ENCODE measurements at regions not wholly inside any gene's neighbourhood (a gene's known extent, or its start where the extent isn't known, plus 50 kb on each side); places are given as distances from the start of the nearest gene placed in this dataset.

- no peak overlapping the region for H3K4me3 ChIP-seq (replicated peaks; ENCODE audit: low read depth, low read length)
- peak; percentile 51 for DNase-seq (ENCODE audit: extremely low read depth, insufficient read length)
Measured at GRCh38 chr7:86978808-86979506, 80.5 kb downstream of the ELAPOR2 start.

GRCh38 chr7:86976958-86977357, 82.5 kb downstream of the ELAPOR2 start:
- H3K36me3 ChIP-seq (ENCODE audit: control insufficient read depth, insufficient read depth, low read length) = no peaks in the 10 kb centered on the region
- H3K4me3 ChIP-seq (replicated peaks; ENCODE audit: low read depth, low read length) = no peak overlapping the region
- TF ChIP-seq CTCF (IDR thresholded peaks at IDR 0.05; ENCODE audit: insufficient read depth, low read length, poor library complexity, severe bottlenecking) = no peak
- no peaks in the 10 kb centered on the region for H3K27me3 ChIP-seq (replicated peaks; ENCODE audit: control insufficient read depth, insufficient read depth, low read length)
- DNase-seq (ENCODE audit: extremely low read depth, insufficient read length) = no peak

More at GRCh38 chr7:86978808-86979506, 80.5 kb downstream of the ELAPOR2 start:
- no peaks in the 10 kb centered on the region for H3K27me3 ChIP-seq (replicated peaks; ENCODE audit: control insufficient read depth, insufficient read depth, low read length)
- no peak for TF ChIP-seq CTCF (IDR thresholded peaks at IDR 0.05; ENCODE audit: insufficient read depth, low read length, poor library complexity, severe bottlenecking)
- H3K36me3 ChIP-seq (ENCODE audit: control insufficient read depth, insufficient read depth, low read length) = no peaks in the 10 kb centered on the region

- no peak for DNase-seq (ENCODE audit: extremely low read depth, insufficient read length)
- TF ChIP-seq CTCF (IDR thresholded peaks at IDR 0.05; ENCODE audit: insufficient read depth, low read length, poor library complexity, severe bottlenecking) = no peak
- H3K4me3 ChIP-seq (replicated peaks; ENCODE audit: low read depth, low read length) = no peak overlapping the region
- no peaks in the 10 kb centered on the region for H3K36me3 ChIP-seq (ENCODE audit: control insufficient read depth, insufficient read depth, low read length)
- no peaks in the 10 kb centered on the region for H3K27me3 ChIP-seq (replicated peaks; ENCODE audit: control insufficient read depth, insufficient read depth, low read length)
Measured at GRCh38 chr7:86975914-86976313, 83.5 kb downstream of the ELAPOR2 start.

- no peak for TF ChIP-seq CTCF (IDR thresholded peaks at IDR 0.05; ENCODE audit: insufficient read depth, low read length, poor library complexity, severe bottlenecking)
Measured at GRCh38 chr7:86975449-86975848, 84.0 kb downstream of the ELAPOR2 start.

GRCh38 chr7:86972072-86972471, 87.4 kb downstream of the ELAPOR2 start:
- no peak for TF ChIP-seq CTCF (IDR thresholded peaks at IDR 0.05; ENCODE audit: insufficient read depth, low read length, poor library complexity, severe bottlenecking)
- no peak overlapping the region for H3K4me3 ChIP-seq (replicated peaks; ENCODE audit: low read depth, low read length)
- H3K27me3 ChIP-seq (replicated peaks; ENCODE audit: control insufficient read depth, insufficient read depth, low read length) = no peaks in the 10 kb centered on the region
- H3K36me3 ChIP-seq (ENCODE audit: control insufficient read depth, insufficient read depth, low read length) = no peaks in the 10 kb centered on the region
- no peak for DNase-seq (ENCODE audit: extremely low read depth, insufficient read length)

More at GRCh38 chr7:86975449-86975848, 84.0 kb downstream of the ELAPOR2 start:
- Histone ChIP-seq H3K36me3 (ENCODE audit: control insufficient read depth, insufficient read depth, low read length) (no peaks in the 10 kb centered on the region), H3K27me3 (replicated peaks; ENCODE audit: control insufficient read depth, insufficient read depth, low read length) (no peaks in the 10 kb centered on the region), H3K4me3 (replicated peaks; ENCODE audit: low read depth, low read length) (no peak overlapping the region)
- DNase-seq (ENCODE audit: extremely low read depth, insufficient read length) = no peak

Measured in GM06990 (cell line).